ENCODE measurements at regions not wholly inside any gene's neighbourhood (a gene's known extent, or its start where the extent isn't known, plus 50 kb on each side); places are given as distances from the start of the nearest gene placed in this dataset.

GRCh38 chr1:81439046-81439823 lies 361.5 kb upstream of the ADGRL2 start:
- TF ChIP-seq SP1 (IDR thresholded peaks at IDR 0.05) (no peak), CTCF (IDR thresholded peaks at IDR 0.05; ENCODE audit: low read depth, low read length, missing input control) (no peak), JUND (IDR thresholded peaks at IDR 0.05) (no peak), ATF3 (IDR thresholded peaks at IDR 0.05) (no peak), FOXA1 (IDR thresholded peaks at IDR 0.05) (no peak)

Data from liver (tissue), 3 donors.